Upper lobe of right lung (tissue), 1 donor: ENCODE measurements at regions not wholly inside any gene's neighbourhood (a gene's known extent, or its start where the extent isn't known, plus 50 kb on each side); places are given as distances from the start of the nearest gene placed in this dataset.

Experiments used
- ATAC-seq: fragments of 200-7000 bp; cut with Tn5 transposase; one replicate; pipeline ENCODE4 v1.9.1; 2020; ENCODE audit warnings: mild to moderate bottlenecking, moderate library complexity
- DNase-seq: peaks from one replicate; pipeline ENCODE4 v3.0.0-alpha.2; 2020
- H3K27ac ChIP-seq: fragments of 200-600 bp; one replicate; pipeline ENCODE4 v1.8.0; 2022
- H3K27me3 ChIP-seq: fragments of 200-600 bp; one replicate; pipeline ENCODE4 v1.8.0; 2022; ENCODE audit warnings: mild to moderate bottlenecking
- H3K36me3 ChIP-seq: fragments of 200-600 bp; one replicate; pipeline ENCODE4 v1.8.0; 2022
- H3K4me1 ChIP-seq: fragments of 200-600 bp; one replicate; pipeline ENCODE4 v1.8.0; 2022
- H3K4me3 ChIP-seq: fragments of 200-600 bp; one replicate; pipeline ENCODE4 v1.8.0; 2022; ENCODE audit warnings: mild to moderate bottlenecking
- H3K9me3 ChIP-seq: fragments of 200-600 bp; one replicate; pipeline ENCODE4 v1.8.0; 2022
- CTCF ChIP-seq: fragments of 200-600 bp; IDR thresholded peaks from one replicate; pipeline ENCODE4 v1.8.0; 2022; ENCODE audit warnings: antibody characterized with exemption
- intact Hi-C: fragments of 100-400 bp; cut with DNase I; formaldehyde crosslinking; loops from one replicate; pipeline ENCODE4 v1.11.0; 2022
- donor health status: DM: no; HTN: yes; CAD: no; lungs with severe emphysema.

- H3K4me1 ChIP-seq, result peaks cover 11% of the 10 kb centered on the region
- ATAC-seq (no peak), DNase-seq (no peak)
- H3K36me3 ChIP-seq, result no peaks in the 10 kb centered on the region
- intact Hi-C loops, result no loop called here
- no peaks in the 10 kb centered on the region for H3K9me3 ChIP-seq
- no peak overlapping the region for H3K27ac ChIP-seq
- no peak for TF ChIP-seq CTCF
- H3K27me3 ChIP-seq, result no peaks in the 10 kb centered on the region
- H3K4me3 ChIP-seq, result no peak overlapping the region
Observed at GRCh38 chr13:40146063-40146462, 490.6 kb downstream of the COG6 start.

- H3K27ac ChIP-seq, result no peak overlapping the region
- intact Hi-C loops, result no loop called here
- DNase-seq (no peak), ATAC-seq (no peak)
- no peak for TF ChIP-seq CTCF
- H3K4me3 ChIP-seq, result no peak overlapping the region
- H3K27me3 ChIP-seq, result no peaks in the 10 kb centered on the region
- H3K9me3 ChIP-seq, result no peaks in the 10 kb centered on the region
- peaks cover 12% of the 10 kb centered on the region for H3K4me1 ChIP-seq
- no peaks in the 10 kb centered on the region for H3K36me3 ChIP-seq
Observed at GRCh38 chr13:40146611-40147117, 491.2 kb downstream of the COG6 start.

GRCh38 chr13:40148101-40148500 lies 492.6 kb downstream of the COG6 start:
- TF ChIP-seq CTCF, result no peak
- intact Hi-C loops, result no loop called here
- ATAC-seq, result no peak
- peaks cover 18% of the 10 kb centered on the region for H3K4me1 ChIP-seq
- no peak for DNase-seq
- no peaks in the 10 kb centered on the region for H3K27me3 ChIP-seq
- H3K4me3 ChIP-seq, result no peak overlapping the region
- H3K36me3 ChIP-seq, result no peaks in the 10 kb centered on the region
- H3K27ac ChIP-seq, result no peak overlapping the region
- no peaks in the 10 kb centered on the region for H3K9me3 ChIP-seq

GRCh38 chr13:40148742-40149141 lies 493.3 kb downstream of the COG6 start:
- no peak for DNase-seq
- H3K27ac ChIP-seq, result peak overlapping the region; percentile 42
- H3K4me3 ChIP-seq, result no peak overlapping the region
- TF ChIP-seq CTCF, result no peak
- intact Hi-C loops, result no loop called here
- H3K9me3 ChIP-seq, result no peaks in the 10 kb centered on the region
- no peak for ATAC-seq
- H3K36me3 ChIP-seq, result no peaks in the 10 kb centered on the region
- H3K27me3 ChIP-seq, result no peaks in the 10 kb centered on the region
- H3K4me1 ChIP-seq, result peaks cover 18% of the 10 kb centered on the region

GRCh38 chr13:40149611-40150274 lies 494.3 kb downstream of the COG6 start:
- intact Hi-C loops, result no loop called here
- no peaks in the 10 kb centered on the region for H3K36me3 ChIP-seq
- no peak for DNase-seq
- H3K9me3 ChIP-seq, result no peaks in the 10 kb centered on the region
- no peaks in the 10 kb centered on the region for H3K27me3 ChIP-seq
- no peak for TF ChIP-seq CTCF
- ATAC-seq, result peak; percentile 43
- no peak overlapping the region for H3K4me3 ChIP-seq
- H3K4me1 ChIP-seq, result peaks cover 18% of the 10 kb centered on the region
- H3K27ac ChIP-seq, result peak overlapping the region; percentile 42
